Calu3 (cell line): ENCODE measurements at regions not wholly inside any gene's neighbourhood (a gene's known extent, or its start where the extent isn't known, plus 50 kb on each side); places are given as distances from the start of the nearest gene placed in this dataset.

Experiments
- BruUV-seq: library from RNA; stranded (reverse); fragments of 400-500 nt; replicated peaks from 2 replicates; lab custom pipeline; 2021; lab: Mats Ljungman, UMichigan
- CTCF ChIA-PET: fragments of 300-600 bp; sonication (Branson Sonifier 250); formaldehyde crosslinking; loops from one replicate; lab custom pipeline; 2022; ENCODE audit warnings: antibody characterized with exemption; lab: Charles Lee
- DNase-seq: peaks from one replicate; pipeline ENCODE4 v3.0.0; 2022
- H3K27ac Mint-ChIP-seq: one replicate; pipeline ENCODE4 v1.8.0; 2022; ENCODE audit warnings: mixed read lengths; ENCODE audit not compliant: unreplicated experiment
- H3K27me3 Mint-ChIP-seq: one replicate; pipeline ENCODE4 v1.8.0; 2022; ENCODE audit warnings: mixed read lengths; ENCODE audit not compliant: unreplicated experiment
- H3K36me3 Mint-ChIP-seq: one replicate; pipeline ENCODE4 v1.8.0; 2022; ENCODE audit warnings: mild to moderate bottlenecking, moderate library complexity, mixed read lengths; ENCODE audit not compliant: insufficient read depth, unreplicated experiment
- H3K4me1 Mint-ChIP-seq: one replicate; pipeline ENCODE4 v1.8.0; 2022; ENCODE audit warnings: mild to moderate bottlenecking, low read depth, mixed read lengths; ENCODE audit not compliant: unreplicated experiment
- H3K4me3 Mint-ChIP-seq: one replicate; pipeline ENCODE4 v1.8.0; 2022; ENCODE audit warnings: mild to moderate bottlenecking, low read depth, moderate library complexity, mixed read lengths; ENCODE audit not compliant: unreplicated experiment
- H3K9me3 Mint-ChIP-seq: one replicate; pipeline ENCODE4 v1.8.0; 2022; ENCODE audit warnings: low read depth, mixed read lengths; ENCODE audit not compliant: unreplicated experiment
- CTCF ChIP-seq: fragments of 200-600 bp; IDR thresholded peaks from one replicate; pipeline ENCODE4 v1.8.0; 2022; ENCODE audit warnings: antibody characterized with exemption; ENCODE audit not compliant: unreplicated experiment
- intact Hi-C: fragments of 100-400 bp; cut with micrococcal nuclease; formaldehyde crosslinking; loops from one replicate; pipeline ENCODE4 v1.10.0; 2022; ENCODE audit not compliant: unreplicated experiment

GRCh38 chr5:121497176-121497575 is 354.5 kb upstream of the FTMT start:
- H3K4me3 Mint-ChIP-seq, result no peak overlapping the region

GRCh38 chr5:121500310-121500709 is 351.4 kb upstream of the FTMT start:
- TF ChIP-seq CTCF, result no peak
- Mint-ChIP-seq H3K9me3 (no peaks in the 10 kb centered on the region), H3K4me1 (peaks cover 9% of the 10 kb centered on the region), H3K36me3 (no peaks in the 10 kb centered on the region), H3K27me3 (no peaks in the 10 kb centered on the region), H3K27ac (no peak overlapping the region), H3K4me3 (no peak overlapping the region)
- intact Hi-C loops, result no loop called here
- CTCF ChIA-PET, result no interaction called here
- BruUV-seq, result no TSS peak
- no peak for DNase-seq

More at GRCh38 chr5:121497176-121497575, 354.5 kb upstream of the FTMT start:
- H3K36me3 Mint-ChIP-seq, result no peaks in the 10 kb centered on the region
- no peaks in the 10 kb centered on the region for H3K27me3 Mint-ChIP-seq
- TF ChIP-seq CTCF, result no peak
- intact Hi-C loops, result no loop called here
- no TSS peak for BruUV-seq
- CTCF ChIA-PET, result no interaction called here
- H3K27ac Mint-ChIP-seq, result no peak overlapping the region
- DNase-seq, result no peak
- H3K9me3 Mint-ChIP-seq, result no peaks in the 10 kb centered on the region
- no peaks in the 10 kb centered on the region for H3K4me1 Mint-ChIP-seq

- no peak for TF ChIP-seq CTCF
- Mint-ChIP-seq H3K27me3 (no peaks in the 10 kb centered on the region), H3K4me1 (peaks cover 9% of the 10 kb centered on the region), H3K9me3 (no peaks in the 10 kb centered on the region), H3K36me3 (no peaks in the 10 kb centered on the region), H3K4me3 (no peak overlapping the region), H3K27ac (peak overlapping the region; percentile 45)
- intact Hi-C loops, result no loop called here
- no TSS peak for BruUV-seq
- peak; percentile 76 for DNase-seq
- CTCF ChIA-PET, result no interaction called here
Measured at GRCh38 chr5:121503111-121503840, 348.4 kb upstream of the FTMT start.

- H3K4me3 Mint-ChIP-seq, result no peak overlapping the region
- CTCF ChIA-PET, result no interaction called here
- DNase-seq, result no peak
- no peaks in the 10 kb centered on the region for H3K4me1 Mint-ChIP-seq
- BruUV-seq, result no TSS peak
- no peak for TF ChIP-seq CTCF
- no peak overlapping the region for H3K27ac Mint-ChIP-seq
- H3K9me3 Mint-ChIP-seq, result peaks cover 5% of the 10 kb centered on the region
- no peaks in the 10 kb centered on the region for H3K36me3 Mint-ChIP-seq
- intact Hi-C loops, result no loop called here
- no peaks in the 10 kb centered on the region for H3K27me3 Mint-ChIP-seq
Measured at GRCh38 chr5:121516997-121517396, 334.7 kb upstream of the FTMT start.
